ENCODE measurements at regions not wholly inside any gene's neighbourhood (a gene's known extent, or its start where the extent isn't known, plus 50 kb on each side); places are given as distances from the start of the nearest gene placed in this dataset.

DNA sequence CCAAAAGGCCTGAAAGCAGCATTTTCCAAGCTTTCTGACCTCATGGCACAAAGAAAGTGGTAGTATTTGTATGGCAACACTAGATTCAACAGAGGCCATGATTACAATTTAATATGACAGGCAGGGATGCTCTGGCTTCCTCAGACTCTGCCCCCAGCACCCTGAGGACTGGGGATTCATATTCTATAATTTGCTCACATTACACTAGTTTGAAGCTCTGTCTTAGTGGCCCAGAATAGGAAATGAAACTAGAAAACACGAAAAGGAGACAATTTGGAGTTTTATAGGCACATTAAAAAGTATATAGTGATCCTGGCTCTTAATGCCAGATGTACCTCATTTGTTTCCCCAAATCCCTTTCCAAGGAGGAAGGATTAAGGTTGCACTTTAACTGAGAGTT, 173.0 kb upstream of the STK17B start:
- Histone ChIP-seq H3K36me3 (ENCODE audit: control insufficient read depth, insufficient read depth, low read length) (no peaks in the 10 kb centered on the region), H3K9me3 (ENCODE audit: control insufficient read depth in 2 of 2, low read length in 2 of 2) (no peaks in the 10 kb centered on the region), H3K27ac (ENCODE audit: insufficient read depth, low read length, poor library complexity, severe bottlenecking) (no peak overlapping the region), H3K4me1 (ENCODE audit: control insufficient read depth, insufficient read depth, low read length, poor library complexity, severe bottlenecking) (no peaks in the 10 kb centered on the region), H3K27me3 (ENCODE audit: control insufficient read depth, insufficient read depth, low read length) (peaks cover 2% of the 10 kb centered on the region), H3K4me3 (ENCODE audit: low read depth, low read length) (no peak overlapping the region)
- Mint-ChIP-seq H3K9me3 (peaks cover 0 to 2% (median 0%) of the 10 kb centered on the region in 7 donors), H3K4me3 (no peak overlapping the region), H3K27ac (no peak overlapping the region), H3K27me3 (peaks cover 17% of the 10 kb centered on the region), H3K36me3 (no peaks in the 10 kb centered on the region), H3K4me1 (no peaks in the 10 kb centered on the region)
- DNase-seq: no peak
- no peak for ATAC-seq (ENCODE audit: low read depth in 2 of 2)

DNA sequence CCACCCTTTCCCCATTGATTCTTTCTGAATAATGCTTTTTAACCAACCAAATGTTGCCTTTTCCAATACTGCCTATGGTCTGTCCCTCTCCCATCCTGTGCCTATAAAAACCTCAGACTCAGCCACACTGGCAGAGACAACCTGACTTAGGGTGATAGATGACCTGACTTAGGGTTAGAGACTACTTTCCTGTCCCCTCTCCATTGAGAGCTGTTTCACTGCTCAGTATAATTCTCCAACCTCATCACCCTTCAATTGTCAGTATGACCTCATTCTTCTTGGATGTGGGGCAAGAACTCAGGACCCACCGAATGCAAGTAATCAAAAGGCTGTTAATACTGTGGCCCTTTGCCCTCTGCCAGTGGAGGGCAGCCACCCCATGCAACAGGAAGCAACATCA, 182.3 kb upstream of the STK17B start:
- DNase-seq (no peak), ATAC-seq (ENCODE audit: low read depth in 2 of 2) (no peak)
- no peaks in the 10 kb centered on the region for H3K4me1 ChIP-seq (ENCODE audit: control insufficient read depth, insufficient read depth, low read length, poor library complexity, severe bottlenecking)
- H3K4me3 ChIP-seq (ENCODE audit: low read depth, low read length): no peak overlapping the region
- no peaks in the 10 kb centered on the region for H3K4me1 Mint-ChIP-seq
- H3K36me3 Mint-ChIP-seq: no peaks in the 10 kb centered on the region
- H3K9me3 ChIP-seq (ENCODE audit: control insufficient read depth in 2 of 2, low read length in 2 of 2): peaks cover 0 to 2% of the 10 kb centered on the region in 2 experiments
- H3K9me3 Mint-ChIP-seq: peaks cover 0 to 9% (median 6%) of the 10 kb centered on the region in 7 donors
- no peaks in the 10 kb centered on the region for H3K36me3 ChIP-seq (ENCODE audit: control insufficient read depth, insufficient read depth, low read length)
- H3K27ac Mint-ChIP-seq: no peak overlapping the region
- peaks cover 6% of the 10 kb centered on the region for H3K27me3 ChIP-seq (ENCODE audit: control insufficient read depth, insufficient read depth, low read length)
- H3K27me3 Mint-ChIP-seq: no peaks in the 10 kb centered on the region
- H3K27ac ChIP-seq (ENCODE audit: insufficient read depth, low read length, poor library complexity, severe bottlenecking): no peak overlapping the region
- H3K4me3 Mint-ChIP-seq: no peak overlapping the region

DNA sequence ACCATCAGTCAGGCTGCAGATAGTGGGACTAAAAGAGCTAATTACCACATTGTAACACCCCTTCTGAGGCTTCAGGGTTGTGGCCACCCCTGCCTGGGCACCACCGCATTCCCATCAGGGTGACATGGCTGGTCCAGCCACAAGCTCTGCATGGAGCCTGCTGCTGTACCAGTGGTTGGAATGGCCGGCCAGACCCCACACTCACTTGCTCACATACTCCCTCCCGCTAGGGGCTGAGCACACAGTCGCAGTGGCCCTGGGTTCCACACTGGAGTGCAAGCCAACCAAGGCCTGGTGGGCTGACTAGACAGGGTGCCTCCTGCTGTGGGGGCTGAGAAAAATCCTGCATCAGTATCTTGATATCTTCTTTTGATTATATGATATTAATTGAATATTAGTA, 182.8 kb upstream of the STK17B start:
- Mint-ChIP-seq H3K4me3 (no peak overlapping the region), H3K27me3 (no peaks in the 10 kb centered on the region), H3K9me3 (peaks cover 0 to 9% (median 6%) of the 10 kb centered on the region in 7 donors), H3K36me3 (no peaks in the 10 kb centered on the region), H3K27ac (no peak overlapping the region), H3K4me1 (no peaks in the 10 kb centered on the region)
- H3K4me3 ChIP-seq (ENCODE audit: low read depth, low read length): no peak overlapping the region
- peaks cover 0 to 2% of the 10 kb centered on the region in 2 experiments for H3K9me3 ChIP-seq (ENCODE audit: control insufficient read depth in 2 of 2, low read length in 2 of 2)
- H3K27ac ChIP-seq (ENCODE audit: insufficient read depth, low read length, poor library complexity, severe bottlenecking): no peak overlapping the region
- no peaks in the 10 kb centered on the region for H3K36me3 ChIP-seq (ENCODE audit: control insufficient read depth, insufficient read depth, low read length)
- no peaks in the 10 kb centered on the region for H3K4me1 ChIP-seq (ENCODE audit: control insufficient read depth, insufficient read depth, low read length, poor library complexity, severe bottlenecking)
- ATAC-seq (ENCODE audit: low read depth in 2 of 2) (no peak), DNase-seq (no peak)
- peaks cover 6% of the 10 kb centered on the region for H3K27me3 ChIP-seq (ENCODE audit: control insufficient read depth, insufficient read depth, low read length)

DNA sequence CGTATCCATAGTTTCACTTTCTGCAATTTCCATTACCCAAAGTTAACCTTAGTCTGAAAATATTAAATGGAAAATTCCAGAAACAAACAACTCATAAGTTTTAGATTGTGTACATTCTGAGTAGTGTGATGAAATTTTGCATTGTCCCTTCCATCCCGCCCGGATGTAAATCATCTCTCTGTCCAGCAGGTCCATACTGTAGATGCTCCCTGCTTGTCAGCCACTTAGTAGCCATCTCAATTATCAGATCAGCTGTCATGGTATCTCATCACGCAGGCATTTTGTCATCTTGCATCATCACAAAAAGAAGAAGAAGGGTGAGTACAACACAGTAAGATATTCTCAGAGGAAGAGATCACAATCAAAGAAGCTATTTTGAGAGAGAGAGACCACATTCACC, 185.0 kb upstream of the STK17B start:
- Histone ChIP-seq H3K27ac (ENCODE audit: insufficient read depth, low read length, poor library complexity, severe bottlenecking) (no peak overlapping the region), H3K4me3 (ENCODE audit: low read depth, low read length) (no peak overlapping the region), H3K4me1 (ENCODE audit: control insufficient read depth, insufficient read depth, low read length, poor library complexity, severe bottlenecking) (no peaks in the 10 kb centered on the region), H3K27me3 (ENCODE audit: control insufficient read depth, insufficient read depth, low read length) (peaks cover 9% of the 10 kb centered on the region), H3K36me3 (ENCODE audit: control insufficient read depth, insufficient read depth, low read length) (no peaks in the 10 kb centered on the region), H3K9me3 (ENCODE audit: control insufficient read depth in 2 of 2, low read length in 2 of 2) (peaks cover 0 to 2% of the 10 kb centered on the region in 2 experiments)
- no peak overlapping the region for H3K27ac Mint-ChIP-seq
- no peak for ATAC-seq (ENCODE audit: low read depth in 2 of 2)
- H3K4me1 Mint-ChIP-seq: no peaks in the 10 kb centered on the region
- peaks cover 4% of the 10 kb centered on the region for H3K27me3 Mint-ChIP-seq
- H3K36me3 Mint-ChIP-seq: no peaks in the 10 kb centered on the region
- H3K9me3 Mint-ChIP-seq: peaks cover 0 to 9% (median 5%) of the 10 kb centered on the region in 7 donors
- H3K4me3 Mint-ChIP-seq: no peak overlapping the region
- DNase-seq: no peak

DNA sequence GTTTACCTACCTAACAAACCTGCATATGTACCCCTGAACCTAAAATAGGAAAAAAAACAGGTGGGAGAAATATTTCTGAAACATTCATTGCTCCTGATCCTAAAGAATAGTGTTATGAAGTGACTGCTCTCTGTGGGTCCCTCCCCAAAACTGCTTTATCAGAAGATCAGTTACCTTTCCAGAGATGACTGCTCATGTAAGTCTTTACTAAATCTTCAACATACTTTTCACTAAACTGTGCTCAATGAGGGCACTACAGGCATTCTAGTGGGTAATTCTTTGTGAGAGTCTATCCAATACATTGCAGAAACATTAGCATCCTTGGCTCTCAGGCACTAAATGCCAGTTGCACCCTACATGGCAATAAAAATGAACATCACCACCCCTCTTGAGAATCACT, 189.3 kb upstream of the STK17B start:
- DNase-seq (no peak), ATAC-seq (ENCODE audit: low read depth in 2 of 2) (no peak)
- no peaks in the 10 kb centered on the region for H3K9me3 ChIP-seq (ENCODE audit: control insufficient read depth in 2 of 2, low read length in 2 of 2)
- no peaks in the 10 kb centered on the region for H3K36me3 ChIP-seq (ENCODE audit: control insufficient read depth, insufficient read depth, low read length)
- H3K4me1 ChIP-seq (ENCODE audit: control insufficient read depth, insufficient read depth, low read length, poor library complexity, severe bottlenecking): no peaks in the 10 kb centered on the region
- no peak overlapping the region for H3K27ac ChIP-seq (ENCODE audit: insufficient read depth, low read length, poor library complexity, severe bottlenecking)
- H3K27me3 ChIP-seq (ENCODE audit: control insufficient read depth, insufficient read depth, low read length): peaks cover 9% of the 10 kb centered on the region
- no peaks in the 10 kb centered on the region for H3K36me3 Mint-ChIP-seq
- H3K4me1 Mint-ChIP-seq: peaks cover 0 to 3% (median under 1%) of the 10 kb centered on the region in 4 donors
- peaks cover 0 to 5% (median 1%) of the 10 kb centered on the region in 7 donors for H3K9me3 Mint-ChIP-seq
- H3K4me3 Mint-ChIP-seq: no peak overlapping the region
- no peak overlapping the region for H3K27ac Mint-ChIP-seq
- no peak overlapping the region for H3K4me3 ChIP-seq (ENCODE audit: low read depth, low read length)
- peaks cover 13% of the 10 kb centered on the region for H3K27me3 Mint-ChIP-seq

DNA sequence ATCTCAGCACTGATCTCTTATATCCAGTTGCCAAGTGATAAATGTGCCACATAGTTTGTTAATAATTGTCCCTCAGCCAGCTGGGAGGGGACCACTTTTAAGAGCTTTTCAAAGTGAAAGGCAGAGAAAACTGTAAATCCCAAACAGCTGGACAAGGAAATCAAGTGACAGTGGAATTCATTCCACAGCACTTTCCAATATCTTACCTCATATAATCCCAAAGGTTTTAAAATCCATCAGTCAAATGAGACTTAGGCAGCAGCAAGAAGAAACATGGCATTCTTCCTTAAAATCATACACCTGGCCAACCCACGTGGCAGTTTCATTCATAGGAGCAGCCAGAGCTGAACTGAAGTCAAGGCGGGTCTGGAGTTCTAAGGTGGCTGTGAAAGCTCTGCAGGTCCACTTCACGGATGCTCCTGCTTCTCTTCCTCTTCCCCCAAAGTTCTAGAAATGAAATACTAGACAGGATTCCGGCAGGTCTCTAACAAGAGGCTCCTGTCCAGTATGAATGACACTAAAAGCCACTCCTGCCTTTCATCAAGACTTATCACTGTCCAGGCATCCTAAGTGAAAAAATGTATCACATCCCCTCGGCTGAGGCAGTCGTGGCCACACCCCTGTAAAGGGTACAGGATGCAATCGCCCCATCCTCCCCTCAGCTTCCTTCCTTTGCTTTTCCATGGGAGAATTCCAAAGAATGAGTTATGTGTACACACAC, 190.4 kb upstream of the STK17B start:
- ATAC-seq (ENCODE audit: low read depth in 2 of 2): no peak
- H3K9me3 ChIP-seq (ENCODE audit: control insufficient read depth in 2 of 2, low read length in 2 of 2): no peaks in the 10 kb centered on the region

DNA sequence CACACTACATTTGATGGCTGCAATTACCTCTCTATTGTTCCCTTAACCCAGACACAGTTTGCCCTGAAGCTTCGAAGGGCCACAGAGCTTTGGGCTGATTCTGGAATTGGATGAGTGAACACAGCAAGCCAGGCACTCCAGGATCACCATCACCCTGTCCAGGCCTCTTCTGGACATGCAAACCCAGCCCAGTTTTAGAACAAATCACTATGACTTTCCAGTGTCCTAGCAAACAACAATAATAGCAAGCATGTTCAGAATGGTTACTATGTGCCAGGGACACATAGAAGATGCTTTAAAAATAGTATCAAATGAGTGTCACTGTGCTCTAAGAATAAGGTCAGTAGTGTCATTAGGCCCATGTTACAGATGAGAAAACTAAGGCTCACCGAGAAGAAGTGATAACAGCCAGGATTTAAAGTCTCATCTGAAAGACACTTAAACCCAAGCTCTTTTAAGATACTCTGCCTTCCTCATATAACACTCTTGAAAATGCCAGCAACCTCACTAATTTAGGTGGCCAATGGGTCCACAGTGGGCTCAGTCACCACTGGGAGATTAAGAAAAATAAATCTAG, 191.7 kb upstream of the STK17B start:
- Mint-ChIP-seq H3K27me3 (peaks cover 20% of the 10 kb centered on the region), H3K4me3 (no peak overlapping the region), H3K27ac (no peak overlapping the region), H3K4me1 (peaks cover 0 to 7% (median 2%) of the 10 kb centered on the region in 4 donors), H3K9me3 (peaks cover 0 to 6% (median 2%) of the 10 kb centered on the region in 7 donors), H3K36me3 (no peaks in the 10 kb centered on the region)
- ATAC-seq (ENCODE audit: low read depth in 2 of 2) (no peak), DNase-seq (no peak)
- H3K36me3 ChIP-seq (ENCODE audit: control insufficient read depth, insufficient read depth, low read length): no peaks in the 10 kb centered on the region
- peaks cover 3% of the 10 kb centered on the region for H3K27me3 ChIP-seq (ENCODE audit: control insufficient read depth, insufficient read depth, low read length)
- no peak overlapping the region for H3K4me3 ChIP-seq (ENCODE audit: low read depth, low read length)
- H3K4me1 ChIP-seq (ENCODE audit: control insufficient read depth, insufficient read depth, low read length, poor library complexity, severe bottlenecking): no peaks in the 10 kb centered on the region
- H3K27ac ChIP-seq (ENCODE audit: insufficient read depth, low read length, poor library complexity, severe bottlenecking): no peak overlapping the region
- H3K9me3 ChIP-seq (ENCODE audit: control insufficient read depth in 2 of 2, low read length in 2 of 2): no peaks in the 10 kb centered on the region

More for the DNA sequence above, 190.4 kb upstream of the STK17B start:
- Mint-ChIP-seq H3K4me3 (no peak overlapping the region), H3K4me1 (peaks cover 0 to 7% (median 2%) of the 10 kb centered on the region in 4 donors), H3K27me3 (peaks cover 20% of the 10 kb centered on the region), H3K9me3 (peaks cover 0 to 5% (median 0%) of the 10 kb centered on the region in 7 donors), H3K36me3 (no peaks in the 10 kb centered on the region), H3K27ac (no peak overlapping the region)
- no peaks in the 10 kb centered on the region for H3K36me3 ChIP-seq (ENCODE audit: control insufficient read depth, insufficient read depth, low read length)
- DNase-seq: no peak
- no peaks in the 10 kb centered on the region for H3K4me1 ChIP-seq (ENCODE audit: control insufficient read depth, insufficient read depth, low read length, poor library complexity, severe bottlenecking)
- H3K27me3 ChIP-seq (ENCODE audit: control insufficient read depth, insufficient read depth, low read length): peaks cover 5% of the 10 kb centered on the region
- no peak overlapping the region for H3K27ac ChIP-seq (ENCODE audit: insufficient read depth, low read length, poor library complexity, severe bottlenecking)
- no peak overlapping the region for H3K4me3 ChIP-seq (ENCODE audit: low read depth, low read length)

DNA sequence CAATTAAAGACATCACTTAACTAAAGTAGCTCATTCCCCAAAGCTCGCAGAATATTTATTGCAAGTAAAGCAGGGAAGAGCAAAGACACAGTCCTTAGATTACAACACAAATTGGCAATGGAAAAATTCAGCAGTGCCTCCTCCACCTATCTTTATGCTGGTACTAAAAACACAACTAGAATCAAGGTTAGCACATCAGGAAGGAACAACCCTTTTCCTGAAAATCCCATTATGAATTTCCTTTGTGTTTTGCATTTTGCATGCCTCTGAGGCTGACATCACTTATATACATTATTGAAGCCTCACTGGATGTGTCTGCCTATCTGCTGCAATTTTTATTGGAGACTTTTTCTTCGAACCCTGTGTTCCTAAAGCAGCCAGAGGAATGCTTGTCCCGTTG, 193.8 kb upstream of the STK17B start:
- peaks cover 20% of the 10 kb centered on the region for H3K27me3 Mint-ChIP-seq
- no peak for DNase-seq
- H3K27me3 ChIP-seq (ENCODE audit: control insufficient read depth, insufficient read depth, low read length): peaks cover 3% of the 10 kb centered on the region
- H3K4me1 ChIP-seq (ENCODE audit: control insufficient read depth, insufficient read depth, low read length, poor library complexity, severe bottlenecking): no peaks in the 10 kb centered on the region
- no peak for ATAC-seq (ENCODE audit: low read depth in 2 of 2)
- no peaks in the 10 kb centered on the region for H3K36me3 Mint-ChIP-seq
- no peaks in the 10 kb centered on the region for H3K9me3 ChIP-seq (ENCODE audit: control insufficient read depth in 2 of 2, low read length in 2 of 2)
- peaks cover 1 to 12% (median 6%) of the 10 kb centered on the region in 7 donors for H3K9me3 Mint-ChIP-seq
- H3K4me3 ChIP-seq (ENCODE audit: low read depth, low read length): no peak overlapping the region
- no peak overlapping the region for H3K4me3 Mint-ChIP-seq
- no peaks in the 10 kb centered on the region for H3K36me3 ChIP-seq (ENCODE audit: control insufficient read depth, insufficient read depth, low read length)
- no peak overlapping the region for H3K27ac ChIP-seq (ENCODE audit: insufficient read depth, low read length, poor library complexity, severe bottlenecking)
- peaks cover 0 to 7% (median 2%) of the 10 kb centered on the region in 4 donors for H3K4me1 Mint-ChIP-seq
- H3K27ac Mint-ChIP-seq: no peak overlapping the region
